OCI-LY7 (cell line): ENCODE measurements at regions not wholly inside any gene's neighbourhood (a gene's known extent, or its start where the extent isn't known, plus 50 kb on each side); places are given as distances from the start of the nearest gene placed in this dataset.

ENCODE experiments used
- BruUV-seq: library from RNA; stranded (reverse); fragments of 400-500 nt; replicated peaks from 2 replicates; lab custom pipeline; 2021; lab: Mats Ljungman, UMichigan
- CTCF ChIA-PET: fragments of 300-600 bp; sonication (Branson Sonifier 250); formaldehyde crosslinking; loops from one replicate; lab custom pipeline; 2022; ENCODE audit warnings: antibody characterized with exemption; ENCODE audit not compliant: unreplicated experiment; lab: Charles Lee
- POLR2A ChIA-PET: fragments of 300-600 bp; sonication (Branson Sonifier 250); formaldehyde crosslinking; loops from one replicate; lab custom pipeline; 2022; ENCODE audit warnings: antibody characterized with exemption; lab: Charles Lee
- DNase-seq: peaks from one replicate; pipeline ENCODE4 v3.0.0-alpha.2; 2015; ENCODE audit warnings: low spot score
- H2AFZ ChIP-seq: fragments of 200-600 bp; sonication (generic), shearing (Covaris generic); 2 replicates; pipeline ENCODE4 v1.6.1; 2014; ENCODE audit warnings: mild to moderate bottlenecking, antibody characterized with exemption, low read length, moderate library complexity
- H3K27ac ChIP-seq: fragments of 200-600 bp; sonication (generic); 2 replicates; pipeline ENCODE4 v1.5.1; 2014; ENCODE audit warnings: mixed run types, low read depth, mild to moderate bottlenecking, moderate library complexity, low read length, inconsistent platforms; ENCODE audit not compliant: poor library complexity, severe bottlenecking
- H3K36me3 ChIP-seq: fragments of 200-600 bp; sonication (generic); 2 replicates; pipeline ENCODE4 v1.6.1; 2014; ENCODE audit warnings: mild to moderate bottlenecking, antibody characterized with exemption, low read length, moderate library complexity, mixed read lengths; ENCODE audit not compliant: insufficient read depth
- H3K4me1 ChIP-seq: fragments of 200-600 bp; sonication (generic); 2 replicates; pipeline ENCODE4 v1.5.1; 2014; ENCODE audit warnings: mild to moderate bottlenecking, low read length; ENCODE audit not compliant: insufficient read depth, poor library complexity, severe bottlenecking
- H3K4me2 ChIP-seq: fragments of 200-600 bp; sonication (generic); 2 replicates; pipeline ENCODE4 v1.6.1; 2014; ENCODE audit warnings: mild to moderate bottlenecking, low read length
- H3K4me3 ChIP-seq: fragments of 200-600 bp; sonication (generic); 2 replicates; pipeline ENCODE4 v1.5.1; 2014; ENCODE audit warnings: mild to moderate bottlenecking, low read depth, low read length; ENCODE audit not compliant: poor library complexity, severe bottlenecking
- H3K79me2 ChIP-seq: fragments of 200-600 bp; sonication (generic); 2 replicates; pipeline ENCODE4 v1.6.1; 2016; ENCODE audit warnings: low read depth, mild to moderate bottlenecking, low read length, moderate library complexity, mixed read lengths; ENCODE audit not compliant: insufficient read depth
- H3K9me2 ChIP-seq: fragments of 200-600 bp; sonication (generic); 2 replicates; pipeline ENCODE4 v1.6.1; 2016; ENCODE audit warnings: mild to moderate bottlenecking, low read length, mixed read lengths; ENCODE audit not compliant: insufficient read depth
- H3K9me3 ChIP-seq: fragments of 200-600 bp; sonication (generic); 2 replicates; pipeline ENCODE4 v1.6.1; 2014; ENCODE audit warnings: mild to moderate bottlenecking, mixed run types, low read length, mixed read lengths
- H4K20me1 ChIP-seq: fragments of 200-600 bp; sonication (generic); 2 replicates; pipeline ENCODE4 v1.6.1; 2014; ENCODE audit warnings: mild to moderate bottlenecking, antibody characterized with exemption, low read length, moderate library complexity, mixed read lengths; ENCODE audit not compliant: insufficient read depth
- CTCF ChIP-seq: fragments of 200-600 bp; sonication (generic); conservative IDR thresholded peaks from 2 replicates; pipeline ENCODE4 v1.5.1; 2014; ENCODE audit warnings: mild to moderate bottlenecking, antibody characterized with exemption, low read length, moderate library complexity, mixed read lengths
- EZH2phosphoT487 ChIP-seq: fragments of 200-600 bp; sonication (generic); IDR thresholded peaks from 2 replicates; pipeline ENCODE4 v1.6.1; 2018; ENCODE audit warnings: low read depth, borderline replicate concordance, mild to moderate bottlenecking, mixed run types, antibody characterized with exemption, low read length, moderate library complexity, mixed read lengths
- intact Hi-C: fragments of 100-400 bp; cut with micrococcal nuclease; formaldehyde crosslinking; loops from one replicate; pipeline ENCODE4 v1.10.0; 2022; ENCODE audit not compliant: unreplicated experiment

DNA sequence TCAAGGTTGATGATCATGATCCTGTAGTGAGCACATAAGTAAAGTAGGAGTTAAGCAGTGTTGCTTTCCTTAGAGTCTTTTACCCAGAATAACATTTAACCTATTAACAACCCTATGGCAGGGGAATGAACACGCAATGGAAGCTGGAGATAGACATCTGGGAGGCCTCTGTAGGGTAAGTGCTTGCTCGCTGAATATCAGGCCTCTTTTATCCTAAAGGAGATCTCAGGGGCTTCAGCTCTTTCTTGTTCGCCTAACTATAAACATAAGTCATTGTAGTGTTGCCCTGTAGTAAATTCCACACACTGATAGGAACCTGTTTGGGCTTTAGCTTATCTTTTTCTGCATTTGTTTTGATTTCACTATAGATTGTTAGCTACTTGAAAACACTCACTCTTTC is 174.4 kb upstream of the TCF4 start:
- TF ChIP-seq CTCF (no peak), EZH2phosphoT487 (no peak)
- no peak overlapping the region for H2AFZ ChIP-seq
- POLR2A ChIA-PET: no interaction called here
- no peaks in the 10 kb centered on the region for H3K9me3 ChIP-seq
- CTCF ChIA-PET: no interaction called here
- H3K4me1 ChIP-seq: no peaks in the 10 kb centered on the region
- H3K27ac ChIP-seq: no peak overlapping the region
- no peaks in the 10 kb centered on the region for H3K9me2 ChIP-seq
- no peak overlapping the region for H3K4me2 ChIP-seq
- H4K20me1 ChIP-seq: no peaks in the 10 kb centered on the region
- DNase-seq: no peak
- H3K4me3 ChIP-seq: no peak overlapping the region
- H3K36me3 ChIP-seq: no peaks in the 10 kb centered on the region
- intact Hi-C loops: no loop called here
- H3K79me2 ChIP-seq: no peaks in the 10 kb centered on the region
- no TSS peak for BruUV-seq

DNA sequence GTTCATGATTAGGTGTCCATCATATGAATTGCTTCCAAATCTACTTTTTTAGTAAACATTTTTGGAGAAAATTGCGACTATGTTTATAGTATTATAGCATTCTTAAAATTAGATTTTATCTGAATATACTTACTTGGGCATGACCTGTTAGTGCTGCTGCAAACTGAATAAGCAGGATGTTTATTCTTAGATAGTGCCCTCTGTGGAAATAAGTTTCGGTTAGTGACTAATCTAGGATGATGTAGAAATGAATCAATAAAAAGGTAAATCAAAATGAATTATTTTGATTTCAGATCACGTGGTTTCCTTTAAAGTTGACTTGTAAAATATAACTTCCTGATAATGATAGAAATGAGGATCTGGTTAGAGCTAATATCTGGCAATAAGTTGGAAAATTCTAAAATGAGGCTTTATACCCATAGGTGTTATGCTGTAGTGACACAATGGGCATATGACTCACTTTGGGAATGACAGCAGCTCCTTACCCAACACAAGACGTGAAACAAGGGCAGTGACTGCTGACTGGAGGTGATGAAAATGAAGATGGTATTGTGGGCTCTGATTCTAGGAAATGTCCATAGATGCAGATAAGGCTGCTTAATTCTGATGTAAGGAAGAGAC is 165.8 kb upstream of the TCF4 start:
- no peaks in the 10 kb centered on the region for H3K9me3 ChIP-seq
- CTCF ChIA-PET: no interaction called here
- no TSS peak for BruUV-seq

More for the DNA sequence above, 165.8 kb upstream of the TCF4 start:
- no peaks in the 10 kb centered on the region for H3K36me3 ChIP-seq
- no peaks in the 10 kb centered on the region for H3K4me1 ChIP-seq
- no peak overlapping the region for H3K4me2 ChIP-seq
- H3K9me2 ChIP-seq: no peaks in the 10 kb centered on the region
- no peak overlapping the region for H3K27ac ChIP-seq
- DNase-seq: no peak
- H3K4me3 ChIP-seq: no peak overlapping the region
- TF ChIP-seq CTCF: no peak
- no peak for TF ChIP-seq EZH2phosphoT487
- POLR2A ChIA-PET: no interaction called here
- intact Hi-C loops: no loop called here
- H2AFZ ChIP-seq: no peak overlapping the region
- no peaks in the 10 kb centered on the region for H3K79me2 ChIP-seq
- no peaks in the 10 kb centered on the region for H4K20me1 ChIP-seq
